Activated B cell treated with CpG ODN at 0.5 μM for 24 hours (primary cell): ENCODE measurements at regions not wholly inside any gene's neighbourhood (a gene's known extent, or its start where the extent isn't known, plus 50 kb on each side); places are given as distances from the start of the nearest gene placed in this dataset.
"Not testable (repeated sequence)": the region's sequence is repeated elsewhere in the genome, so short reads cannot be mapped to it uniquely, and the experiment has no call there.

ENCODE experiments used
- ATAC-seq: fragments of 200-7000 bp; cut with Tn5 transposase; one replicate; pipeline ENCODE4 v1.10.0; 2021; ENCODE audit warnings: low read depth, mild to moderate bottlenecking, moderate library complexity
- CTCF ChIA-PET: fragments of 350-600 bp; sonication (Branson Sonifier 250); formaldehyde crosslinking; loops from one replicate; lab custom pipeline; 2021; ENCODE audit warnings: antibody characterized with exemption; lab: Charles Lee
- POLR2A ChIA-PET: fragments of 350-600 bp; sonication (Branson Sonifier 250); formaldehyde crosslinking; loops from one replicate; lab custom pipeline; 2021; ENCODE audit warnings: antibody characterized with exemption; lab: Charles Lee
- DNase-seq: peaks from one replicate; pipeline ENCODE4 v3.0.0; 2022
- H3K27ac Mint-ChIP-seq: one replicate; pipeline ENCODE4 v1.8.0; 2020; ENCODE audit warnings: mixed read lengths
- H3K27me3 Mint-ChIP-seq: one replicate; pipeline ENCODE4 v1.8.0; 2021; ENCODE audit warnings: mixed read lengths
- H3K36me3 Mint-ChIP-seq: one replicate; pipeline ENCODE4 v1.8.0; 2021; ENCODE audit warnings: low read depth, mixed read lengths
- H3K4me1 Mint-ChIP-seq: one replicate; pipeline ENCODE4 v1.8.0; 2021; ENCODE audit warnings: mixed read lengths
- H3K4me3 Mint-ChIP-seq: one replicate; pipeline ENCODE4 v1.8.0; 2020; ENCODE audit warnings: mild to moderate bottlenecking, mixed read lengths
- H3K9me3 Mint-ChIP-seq: one replicate; pipeline ENCODE4 v1.8.0; 2020; ENCODE audit warnings: mixed read lengths
- intact Hi-C: fragments of 100-400 bp; cut with micrococcal nuclease; formaldehyde crosslinking; loops from one replicate; pipeline ENCODE4 v1.15.1; 2024
- TF ChIP-seq, protein P1 (sequence below): fragments of 200-600 bp; IDR thresholded peaks from one replicate; pipeline ENCODE4 v1.8.0; 2022; ENCODE audit warnings: antibody characterized with exemption, mild to moderate bottlenecking

DNA sequence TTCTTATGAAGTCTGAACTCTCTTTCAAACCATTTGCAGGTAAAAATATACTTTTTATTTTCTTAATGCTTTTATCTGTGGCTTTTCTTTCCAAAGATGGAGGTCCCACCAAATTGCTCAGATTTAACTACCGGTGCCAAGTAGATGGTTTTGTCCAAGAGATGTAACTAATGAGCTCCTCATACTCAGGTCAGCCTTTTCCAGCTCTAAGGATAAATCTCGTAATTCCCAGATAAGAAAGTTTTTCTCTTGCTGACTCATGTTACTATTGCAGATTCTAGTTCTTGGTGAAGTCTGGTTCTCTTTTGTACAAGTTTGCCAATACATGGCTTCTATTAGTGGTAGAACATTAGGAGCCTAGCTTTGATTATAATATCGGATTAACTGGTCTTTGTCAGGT is 550.8 kb upstream of the ZNF804A start:
- intact Hi-C loops: no loop called here
- ATAC-seq (no peak), DNase-seq (no peak)
- Mint-ChIP-seq H3K36me3 (no peaks in the 10 kb centered on the region), H3K27ac (no peak overlapping the region), H3K4me1 (no peaks in the 10 kb centered on the region), H3K27me3 (no peaks in the 10 kb centered on the region), H3K9me3 (no peaks in the 10 kb centered on the region), H3K4me3 (no peak overlapping the region)
- TF ChIP-seq, protein P1, sequence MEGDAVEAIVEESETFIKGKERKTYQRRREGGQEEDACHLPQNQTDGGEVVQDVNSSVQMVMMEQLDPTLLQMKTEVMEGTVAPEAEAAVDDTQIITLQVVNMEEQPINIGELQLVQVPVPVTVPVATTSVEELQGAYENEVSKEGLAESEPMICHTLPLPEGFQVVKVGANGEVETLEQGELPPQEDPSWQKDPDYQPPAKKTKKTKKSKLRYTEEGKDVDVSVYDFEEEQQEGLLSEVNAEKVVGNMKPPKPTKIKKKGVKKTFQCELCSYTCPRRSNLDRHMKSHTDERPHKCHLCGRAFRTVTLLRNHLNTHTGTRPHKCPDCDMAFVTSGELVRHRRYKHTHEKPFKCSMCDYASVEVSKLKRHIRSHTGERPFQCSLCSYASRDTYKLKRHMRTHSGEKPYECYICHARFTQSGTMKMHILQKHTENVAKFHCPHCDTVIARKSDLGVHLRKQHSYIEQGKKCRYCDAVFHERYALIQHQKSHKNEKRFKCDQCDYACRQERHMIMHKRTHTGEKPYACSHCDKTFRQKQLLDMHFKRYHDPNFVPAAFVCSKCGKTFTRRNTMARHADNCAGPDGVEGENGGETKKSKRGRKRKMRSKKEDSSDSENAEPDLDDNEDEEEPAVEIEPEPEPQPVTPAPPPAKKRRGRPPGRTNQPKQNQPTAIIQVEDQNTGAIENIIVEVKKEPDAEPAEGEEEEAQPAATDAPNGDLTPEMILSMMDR: no peak
- ChIA-PET POLR2A (no interaction called here), CTCF (no interaction called here)

DNA sequence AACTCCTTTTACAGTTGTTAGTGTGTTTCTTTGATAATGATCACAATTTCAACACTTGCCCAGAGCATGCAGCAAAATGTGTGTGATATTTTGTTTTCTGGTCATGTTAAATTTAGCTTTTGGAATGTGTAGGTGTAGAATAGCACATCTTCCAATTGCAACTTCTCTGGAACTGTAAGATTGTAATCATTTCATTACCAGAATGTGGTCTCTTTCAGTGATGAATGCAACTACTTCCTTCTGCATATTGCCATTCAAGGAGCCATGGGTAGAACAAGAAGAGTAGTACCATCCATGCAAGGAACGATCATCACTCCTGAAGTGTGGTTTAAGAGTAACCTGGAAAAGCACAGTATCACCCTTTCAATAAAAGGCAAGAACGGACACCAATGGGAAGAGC is 548.8 kb upstream of the ZNF804A start:
- TF ChIP-seq, protein P1: no peak
- ATAC-seq: no peak
- Mint-ChIP-seq H3K27ac (no peak overlapping the region), H3K4me3 (no peak overlapping the region), H3K9me3 (no peaks in the 10 kb centered on the region), H3K4me1 (no peaks in the 10 kb centered on the region), H3K36me3 (no peaks in the 10 kb centered on the region), H3K27me3 (no peaks in the 10 kb centered on the region)
- CTCF ChIA-PET: no interaction called here
- intact Hi-C loops: no loop called here
- DNase-seq: no peak
- POLR2A ChIA-PET: no interaction called here

DNA sequence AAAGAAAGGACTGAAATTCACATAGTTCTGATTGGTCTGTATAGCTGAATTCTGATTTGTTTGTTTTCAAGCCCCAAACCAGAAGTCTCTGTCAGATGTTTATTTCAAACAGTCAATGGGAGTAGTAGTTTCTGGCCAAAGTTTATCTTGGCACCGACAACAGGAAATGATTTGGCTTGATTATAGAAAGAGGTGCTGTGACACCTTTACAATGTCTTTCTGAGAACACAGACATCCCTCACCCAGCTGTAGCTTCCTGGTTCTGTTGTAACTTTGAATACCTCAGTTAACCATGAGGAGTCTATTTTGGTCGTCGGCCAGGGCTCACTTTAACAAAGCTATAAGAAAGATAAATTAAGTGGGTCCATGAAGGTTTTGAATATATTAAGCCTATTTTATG is 545.0 kb upstream of the ZNF804A start:
- no peak overlapping the region for H3K4me3 Mint-ChIP-seq
- H3K27ac Mint-ChIP-seq: no peak overlapping the region
- H3K9me3 Mint-ChIP-seq: no peaks in the 10 kb centered on the region
- ATAC-seq (no peak), DNase-seq (no peak)
- CTCF ChIA-PET: interaction anchor here (0.9 kb wide), 1 partner anchor 804 kb away, joined by 3 read pairs; no protein-coding TSS in a partner anchor
- H3K4me1 Mint-ChIP-seq: no peaks in the 10 kb centered on the region
- TF ChIP-seq, protein P1: no peak
- POLR2A ChIA-PET: no interaction called here
- no peaks in the 10 kb centered on the region for H3K27me3 Mint-ChIP-seq
- intact Hi-C loops: no loop called here
- no peaks in the 10 kb centered on the region for H3K36me3 Mint-ChIP-seq

DNA sequence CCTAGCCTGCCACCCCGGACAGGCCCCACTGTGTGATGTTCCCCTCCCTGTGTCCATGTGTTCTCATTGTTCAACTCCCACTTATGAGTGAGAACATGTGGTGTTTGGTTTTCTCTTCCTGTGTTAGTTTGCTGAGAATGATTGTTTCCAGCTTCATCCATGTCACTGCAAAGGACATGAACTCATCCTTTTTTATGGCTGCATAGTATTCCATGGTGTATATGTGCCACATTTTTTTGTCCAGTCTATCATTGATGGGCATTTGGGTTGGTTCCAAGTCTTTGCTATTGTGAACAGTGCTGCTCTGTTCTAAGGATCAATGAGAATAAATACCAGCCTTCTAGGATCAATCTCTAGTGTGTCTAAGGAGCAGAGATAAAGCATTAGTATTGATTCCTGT is 543.9 kb upstream of the ZNF804A start:
- H3K27me3 Mint-ChIP-seq, intact Hi-C loops, H3K27ac Mint-ChIP-seq, DNase-seq, POLR2A ChIA-PET, H3K4me1 Mint-ChIP-seq, H3K4me3 Mint-ChIP-seq, H3K36me3 Mint-ChIP-seq, ATAC-seq, H3K9me3 Mint-ChIP-seq: not testable (repeated sequence)
- CTCF ChIA-PET: interaction anchor here (0.9 kb wide), 1 partner anchor 805 kb away, joined by 3 read pairs; no protein-coding TSS in a partner anchor

DNA sequence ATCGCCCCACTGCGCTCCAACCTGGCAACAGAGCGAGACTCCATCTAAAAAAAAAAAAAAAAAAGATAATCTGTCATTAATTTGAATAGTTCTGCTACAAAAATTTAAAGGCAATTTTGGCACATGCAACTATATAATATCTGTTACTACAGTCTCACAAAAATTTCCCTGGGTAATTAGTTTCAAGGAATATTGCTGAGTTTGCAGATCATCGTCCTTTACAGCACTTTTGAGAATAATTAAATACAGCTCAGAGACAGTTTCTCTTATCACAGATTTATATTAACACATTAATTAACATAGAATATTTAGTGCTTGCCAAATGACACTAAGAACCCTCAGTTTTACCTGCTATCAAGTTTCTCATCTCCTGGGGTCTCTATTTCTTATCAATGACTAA is 540.4 kb upstream of the ZNF804A start:
- ATAC-seq: no peak
- no peak for DNase-seq
- Mint-ChIP-seq H3K27ac (no peak overlapping the region), H3K27me3 (no peaks in the 10 kb centered on the region), H3K4me1 (no peaks in the 10 kb centered on the region), H3K36me3 (no peaks in the 10 kb centered on the region), H3K9me3 (peaks cover 4% of the 10 kb centered on the region), H3K4me3 (no peak overlapping the region)
- TF ChIP-seq, protein P1: no peak
- CTCF ChIA-PET: no interaction called here
- POLR2A ChIA-PET: interaction anchor here (0.7 kb wide), 1 partner anchor 546 kb away, joined by 3 read pairs; no protein-coding TSS in a partner anchor
- intact Hi-C loops: no loop called here

GRCh38 chr2:184060268-184060667 is 538.1 kb upstream of the ZNF804A start:
- H3K36me3 Mint-ChIP-seq, H3K27ac Mint-ChIP-seq, ATAC-seq, CTCF ChIA-PET, H3K4me1 Mint-ChIP-seq, H3K4me3 Mint-ChIP-seq, intact Hi-C loops, H3K9me3 Mint-ChIP-seq, DNase-seq, POLR2A ChIA-PET, H3K27me3 Mint-ChIP-seq: not testable (repeated sequence)
